DOHH2 (cell line): ENCODE measurements at regions not wholly inside any gene's neighbourhood (a gene's known extent, or its start where the extent isn't known, plus 50 kb on each side); places are given as distances from the start of the nearest gene placed in this dataset.
"Not testable (repeated sequence)": the region's sequence is repeated elsewhere in the genome, so short reads cannot be mapped to it uniquely, and the experiment has no call there.

Source experiments
- H3F3A ChIP-seq: fragments of 200-600 bp; sonication (generic), shearing (Covaris generic); 2 replicates; pipeline ENCODE4 v1.6.0; 2016; ENCODE audit warnings: antibody characterized with exemption, mild to moderate bottlenecking; ENCODE audit not compliant: control insufficient read depth, insufficient read depth
- H3K27ac ChIP-seq: fragments of 200-600 bp; sonication (generic); 2 replicates; pipeline ENCODE4 v1.5.1; 2014; ENCODE audit warnings: low read depth, mild to moderate bottlenecking, low read length, moderate library complexity
- H3K27me3 ChIP-seq: fragments of 200-600 bp; sonication (generic); 2 replicates; pipeline ENCODE4 v1.6.1; 2014; ENCODE audit warnings: mild to moderate bottlenecking, low read length, mixed read lengths; ENCODE audit not compliant: control insufficient read depth
- H3K36me3 ChIP-seq: fragments of 200-600 bp; sonication (generic); 2 replicates; pipeline ENCODE4 v1.6.1; 2014; ENCODE audit warnings: mild to moderate bottlenecking, low read length, moderate library complexity, mixed read lengths; ENCODE audit not compliant: control insufficient read depth
- H3K4me1 ChIP-seq: fragments of 200-600 bp; sonication (generic); 2 replicates; pipeline ENCODE4 v1.6.1; 2014; ENCODE audit warnings: mild to moderate bottlenecking, low read length, mixed read lengths; ENCODE audit not compliant: control insufficient read depth
- H3K4me2 ChIP-seq: fragments of 200-600 bp; sonication (generic); 2 replicates; pipeline ENCODE4 v1.6.0; 2014; ENCODE audit warnings: mild to moderate bottlenecking, low read length, moderate library complexity
- H3K4me3 ChIP-seq: fragments of 200-600 bp; sonication (generic); 2 replicates; pipeline ENCODE4 v1.5.1; 2014; ENCODE audit warnings: mild to moderate bottlenecking, low read length, mixed read lengths
- H3K79me2 ChIP-seq: fragments of 200-600 bp; sonication (generic); 2 replicates; pipeline ENCODE4 v1.6.1; 2014; ENCODE audit warnings: mild to moderate bottlenecking, low read length, mixed read lengths; ENCODE audit not compliant: control insufficient read depth
- H3K9me2 ChIP-seq: fragments of 200-600 bp; sonication (generic); replicated peaks from 2 replicates; pipeline ENCODE4 v1.6.1; 2014; ENCODE audit warnings: mild to moderate bottlenecking, low read length, mixed read lengths; ENCODE audit not compliant: control insufficient read depth
- H3K9me3 ChIP-seq: fragments of 200-600 bp; sonication (generic); 2 replicates; pipeline ENCODE4 v1.6.1; 2014; ENCODE audit warnings: antibody characterized with exemption, low read length, mixed read lengths; ENCODE audit not compliant: control insufficient read depth, insufficient read depth
- H4K20me1 ChIP-seq: fragments of 200-600 bp; sonication (generic); 2 replicates; pipeline ENCODE4 v1.6.0; 2014; ENCODE audit warnings: low read depth, mild to moderate bottlenecking, antibody characterized with exemption, low read length, moderate library complexity; ENCODE audit not compliant: control insufficient read depth, insufficient read depth
- CTCF ChIP-seq: fragments of 200-600 bp; sonication (generic); IDR thresholded peaks from one replicate; pipeline ENCODE4 v1.5.1; 2014; ENCODE audit warnings: antibody characterized with exemption, mild to moderate bottlenecking, low read depth, low read length; ENCODE audit not compliant: poor library complexity, severe bottlenecking
- EZH2phosphoT487 ChIP-seq: fragments of 200-600 bp; sonication (generic); IDR thresholded peaks from 2 replicates; pipeline ENCODE4 v1.6.1; 2017; ENCODE audit warnings: borderline replicate concordance, mild to moderate bottlenecking, antibody characterized with exemption, low read length, moderate library complexity, mixed read lengths

GRCh38 chr5:158451993-158452672 lies 593.2 kb upstream of the CLINT1 start:
- Histone ChIP-seq H3K27ac (no peak overlapping the region), H3K4me1 (no peaks in the 10 kb centered on the region), H3K9me3 (peaks cover 3% of the 10 kb centered on the region; the same call in 1 of the 2 replicates), H3K4me2 (no peak overlapping the region), H3K4me3 (no peak overlapping the region), H4K20me1 (no peaks in the 10 kb centered on the region), H3K27me3 (no peaks in the 10 kb centered on the region), H3K36me3 (no peaks in the 10 kb centered on the region), H3K79me2 (no peaks in the 10 kb centered on the region), H3K9me2 (no peaks in the 10 kb centered on the region), H3F3A (no peaks in the 10 kb centered on the region)
- TF ChIP-seq CTCF: no peak
- TF ChIP-seq EZH2phosphoT487: no peak

GRCh38 chr5:158451203-158451992 lies 592.5 kb upstream of the CLINT1 start:
- no peak overlapping the region for H3K4me3 ChIP-seq
- H3K79me2 ChIP-seq: no peaks in the 10 kb centered on the region
- no peak overlapping the region for H3K27ac ChIP-seq
- H3K36me3 ChIP-seq: no peaks in the 10 kb centered on the region
- peaks cover 7% of the 10 kb centered on the region; the same call in 1 of the 2 replicates for H3K9me3 ChIP-seq
- no peaks in the 10 kb centered on the region for H3F3A ChIP-seq
- H3K4me1 ChIP-seq: no peaks in the 10 kb centered on the region
- no peak for TF ChIP-seq CTCF
- no peak for TF ChIP-seq EZH2phosphoT487
- no peaks in the 10 kb centered on the region for H3K27me3 ChIP-seq
- no peaks in the 10 kb centered on the region for H4K20me1 ChIP-seq
- no peaks in the 10 kb centered on the region for H3K9me2 ChIP-seq
- no peak overlapping the region for H3K4me2 ChIP-seq

GRCh38 chr5:158450751-158451171 lies 591.8 kb upstream of the CLINT1 start:
- Histone ChIP-seq H3K4me2 (no peak overlapping the region), H3K9me2 (no peaks in the 10 kb centered on the region), H4K20me1 (no peaks in the 10 kb centered on the region), H3K9me3 (peaks cover 9% of the 10 kb centered on the region; the same call in 1 of the 2 replicates), H3K4me1 (no peaks in the 10 kb centered on the region), H3K4me3 (no peak overlapping the region), H3K27ac (no peak overlapping the region), H3K27me3 (no peaks in the 10 kb centered on the region), H3K79me2 (no peaks in the 10 kb centered on the region), H3K36me3 (no peaks in the 10 kb centered on the region), H3F3A (no peaks in the 10 kb centered on the region)
- TF ChIP-seq CTCF: no peak
- TF ChIP-seq EZH2phosphoT487: no peak

- H3K4me2 ChIP-seq, H3K36me3 ChIP-seq: not testable (repeated sequence)
- peaks cover 14% of the 10 kb centered on the region; the same call in 1 of the 2 replicates for H3K9me3 ChIP-seq
These were observed 587.8 kb upstream of the CLINT1 start for GRCh38 chr5:158446761-158447160.

GRCh38 chr5:158439204-158439603 lies 580.3 kb upstream of the CLINT1 start:
- not testable (repeated sequence) for H3K79me2 ChIP-seq, H3K36me3 ChIP-seq, H3F3A ChIP-seq, H3K27ac ChIP-seq, H3K4me3 ChIP-seq, H3K9me2 ChIP-seq, H3K4me2 ChIP-seq, H3K9me3 ChIP-seq, H3K27me3 ChIP-seq, H4K20me1 ChIP-seq
- peaks cover 31% of the 10 kb centered on the region for H3K4me1 ChIP-seq

More at GRCh38 chr5:158446761-158447160, 587.8 kb upstream of the CLINT1 start:
- H3K79me2 ChIP-seq, H3K27me3 ChIP-seq, H3K27ac ChIP-seq, H4K20me1 ChIP-seq, H3K9me2 ChIP-seq, H3K4me1 ChIP-seq, H3K4me3 ChIP-seq, H3F3A ChIP-seq: not testable (repeated sequence)
